Retina (tissue), 1 donor: ENCODE measurements at regions not wholly inside any gene's neighbourhood (a gene's known extent, or its start where the extent isn't known, plus 50 kb on each side); places are given as distances from the start of the nearest gene placed in this dataset.

Source experiments
- DNase-seq: peaks from one replicate; pipeline ENCODE4 v3.0.0-alpha.2; 2016

DNA sequence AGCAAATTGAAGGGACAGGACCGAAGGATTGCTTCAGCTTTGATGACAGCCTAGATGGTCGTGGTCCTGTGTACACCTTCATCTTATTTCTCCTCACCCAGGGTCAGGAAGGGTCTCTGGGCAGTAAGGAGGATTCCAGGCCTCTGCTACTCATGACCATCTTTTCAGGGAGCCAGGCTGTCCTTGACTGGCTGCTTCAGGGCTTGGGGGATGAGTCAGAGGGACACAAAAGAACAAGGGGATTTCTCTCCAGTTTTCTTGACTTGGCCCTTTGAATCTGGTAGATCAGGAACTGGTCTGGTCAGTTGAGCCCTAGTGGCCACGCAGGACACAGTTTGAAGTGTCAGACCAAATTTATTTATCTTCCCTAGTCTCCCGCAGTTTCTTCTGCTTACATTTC is 402.1 kb upstream of the CHD6 start:
- DNase-seq: no peak

DNA sequence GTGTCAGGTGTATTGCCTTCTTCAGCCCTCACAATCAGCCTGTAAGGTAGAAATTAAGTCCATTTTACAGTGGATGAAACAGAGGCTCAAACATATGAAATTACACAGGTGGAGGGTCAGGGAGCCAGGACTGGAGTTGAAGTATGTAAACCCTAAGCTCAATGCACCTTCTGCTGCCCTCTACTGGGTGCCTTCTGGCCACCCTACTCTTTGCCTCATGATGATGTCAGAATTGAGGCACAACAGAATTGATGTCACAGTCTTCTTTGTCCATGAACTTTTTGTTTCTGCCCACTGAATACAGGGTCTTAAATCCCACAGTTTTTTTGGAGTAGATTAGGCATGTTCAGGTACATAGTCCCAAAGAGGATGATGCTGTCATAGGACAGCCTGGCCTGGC is 400.8 kb upstream of the CHD6 start:
- no peak for DNase-seq

DNA sequence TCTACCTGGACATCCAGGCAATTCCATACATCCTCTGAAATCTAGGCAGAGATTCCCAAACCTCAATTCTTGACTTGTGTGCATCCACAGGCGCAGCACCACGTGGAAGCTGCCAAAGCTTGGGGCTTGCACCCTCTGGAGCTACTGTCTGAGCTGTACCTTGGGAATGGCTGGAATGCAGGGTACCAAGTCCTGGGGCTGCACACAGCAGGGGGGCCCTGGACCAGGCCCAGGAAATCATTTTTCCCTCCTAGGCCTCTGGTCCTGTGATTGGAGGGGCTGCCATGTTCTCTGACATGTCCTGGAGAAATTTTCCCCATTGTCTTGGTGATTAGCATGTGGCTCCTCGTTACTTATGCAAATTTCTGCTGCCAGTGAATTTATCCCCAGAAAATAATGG is 391.9 kb upstream of the CHD6 start:
- no peak for DNase-seq

DNA sequence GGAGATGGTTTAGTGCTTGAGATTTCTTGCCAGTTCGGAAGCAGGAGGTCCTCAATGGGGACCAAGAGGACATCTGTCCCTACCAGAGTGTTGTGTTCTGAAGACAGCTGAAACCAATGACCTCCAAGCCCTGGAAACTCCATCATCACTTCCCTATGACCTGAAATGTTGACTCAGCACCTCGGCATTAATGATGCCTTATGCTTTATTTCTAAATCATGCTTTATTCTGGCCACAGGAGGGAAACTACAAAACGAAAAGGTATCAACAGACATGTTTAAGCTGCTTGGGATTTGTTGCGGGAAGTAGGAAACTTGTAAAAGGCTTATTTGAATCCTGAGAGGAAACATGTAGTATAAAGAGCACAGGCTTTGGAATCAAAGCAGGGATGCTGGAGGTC is 389.1 kb upstream of the CHD6 start:
- no peak for DNase-seq

DNA sequence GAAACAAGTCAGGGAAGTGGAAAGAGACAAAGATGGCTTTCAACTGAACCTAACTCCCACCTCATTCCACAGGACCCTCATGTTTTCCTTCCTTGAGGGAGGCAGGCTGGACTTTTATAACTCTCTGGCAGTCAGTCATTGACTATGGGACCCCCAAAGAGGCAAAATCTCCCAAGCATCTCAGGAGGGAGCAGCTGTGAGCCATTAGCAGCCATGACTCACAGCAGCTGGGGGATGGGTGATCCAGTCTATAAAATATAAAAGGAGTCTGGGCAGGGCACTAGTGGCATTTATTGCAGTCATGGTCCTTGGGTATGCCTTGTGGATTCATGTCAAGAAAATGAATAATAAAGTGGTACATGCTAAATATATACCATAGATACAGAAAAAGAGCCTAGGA is 387.0 kb upstream of the CHD6 start:
- no peak for DNase-seq

DNA sequence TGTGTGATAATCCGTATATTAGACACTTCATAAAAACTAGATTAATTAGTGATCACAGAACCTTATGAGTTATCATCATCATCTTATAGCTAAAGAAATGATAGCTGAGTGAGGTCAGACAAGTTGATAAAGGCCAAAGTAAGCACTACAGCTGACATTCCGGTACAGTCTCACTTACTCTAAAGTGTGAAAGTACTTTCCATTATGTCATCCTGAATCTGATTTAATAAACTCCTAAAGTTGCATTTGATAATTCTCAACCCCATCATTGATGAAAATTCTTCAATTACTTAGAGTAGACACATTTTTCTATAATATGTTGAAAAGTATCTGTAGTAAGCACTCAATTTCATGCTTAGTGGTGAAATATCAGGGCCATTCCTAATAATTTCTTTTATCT is 385.2 kb upstream of the CHD6 start:
- no peak for DNase-seq

DNA sequence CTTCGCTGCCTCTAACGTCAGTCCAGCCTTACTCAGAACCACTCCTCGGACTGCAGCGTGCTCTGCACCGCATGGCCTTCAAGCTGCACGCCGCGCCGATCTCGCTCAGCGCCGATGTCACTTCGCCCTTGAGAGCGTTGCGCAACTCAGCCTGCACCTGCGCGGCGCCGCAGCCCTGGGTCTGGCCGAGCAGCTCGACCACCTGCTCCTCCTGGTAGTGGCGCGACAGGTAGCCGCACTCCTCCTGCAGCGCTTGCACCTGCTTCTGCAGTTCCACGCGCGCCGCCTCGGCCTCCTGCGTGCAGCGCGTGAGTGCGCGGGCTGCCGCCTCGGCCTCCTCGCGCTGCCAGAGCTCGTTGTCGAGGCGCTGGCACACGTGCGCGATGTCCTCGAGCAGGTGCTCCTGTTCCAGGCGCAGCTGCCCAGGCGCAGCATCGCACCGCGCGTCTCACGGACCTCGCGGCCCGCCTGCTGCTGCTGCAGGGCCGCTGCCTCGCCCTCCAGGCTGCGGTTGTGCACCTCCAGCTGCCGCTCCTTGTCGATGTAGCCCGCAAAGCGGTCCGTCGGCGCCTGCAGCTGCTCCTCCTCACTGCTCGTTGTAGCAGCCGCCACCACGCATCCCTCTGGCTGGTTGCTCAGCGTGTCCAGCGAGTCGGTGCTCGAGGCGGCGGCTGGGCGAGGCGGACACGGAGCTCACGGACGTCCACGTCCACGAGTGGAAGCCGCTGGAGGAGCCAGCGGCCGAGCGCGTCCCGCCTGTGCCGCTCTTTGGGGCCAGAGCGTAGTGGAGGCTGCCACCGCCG is 380.6 kb upstream of the CHD6 start:
- DNase-seq: no peak

DNA sequence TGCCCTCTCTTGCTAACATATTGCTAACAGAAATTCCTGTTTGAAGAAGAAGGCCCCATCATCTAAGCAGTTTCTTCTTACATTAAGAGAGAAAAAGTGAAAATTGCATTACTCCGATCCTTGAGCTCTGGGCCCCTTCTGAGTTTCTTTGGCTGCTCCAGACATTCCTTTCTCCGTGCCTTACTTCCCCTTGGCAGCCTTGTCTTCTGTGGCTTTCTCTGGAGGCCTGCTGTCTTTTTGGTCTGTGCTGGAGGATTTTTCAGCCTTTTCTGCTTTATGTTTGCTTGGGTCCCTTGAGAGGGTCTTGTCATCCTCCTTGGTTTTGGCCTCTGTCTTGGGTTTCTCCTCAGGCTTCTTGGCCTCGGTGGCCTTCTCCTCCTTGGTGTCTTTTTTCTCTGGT is 378.8 kb upstream of the CHD6 start:
- DNase-seq: no peak

DNA sequence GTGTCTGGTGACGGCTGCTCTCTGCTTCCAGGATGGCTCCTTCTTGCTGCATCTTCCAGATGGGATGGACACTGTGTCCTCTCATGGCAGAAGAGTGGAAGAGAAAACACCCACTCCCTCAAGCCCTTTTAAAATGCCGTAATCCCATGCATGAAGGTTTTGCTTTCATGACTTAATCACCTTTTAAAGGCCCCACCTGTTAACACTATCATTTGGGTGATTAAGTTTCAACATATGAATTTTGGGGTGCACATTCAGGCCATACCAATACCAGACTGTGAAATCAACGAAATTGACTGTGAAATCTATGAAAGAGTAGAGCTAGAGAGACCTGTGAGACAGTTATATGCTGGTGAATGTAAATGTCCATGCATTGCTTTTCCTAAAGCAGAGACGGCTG is 374.3 kb upstream of the CHD6 start:
- no peak for DNase-seq

DNA sequence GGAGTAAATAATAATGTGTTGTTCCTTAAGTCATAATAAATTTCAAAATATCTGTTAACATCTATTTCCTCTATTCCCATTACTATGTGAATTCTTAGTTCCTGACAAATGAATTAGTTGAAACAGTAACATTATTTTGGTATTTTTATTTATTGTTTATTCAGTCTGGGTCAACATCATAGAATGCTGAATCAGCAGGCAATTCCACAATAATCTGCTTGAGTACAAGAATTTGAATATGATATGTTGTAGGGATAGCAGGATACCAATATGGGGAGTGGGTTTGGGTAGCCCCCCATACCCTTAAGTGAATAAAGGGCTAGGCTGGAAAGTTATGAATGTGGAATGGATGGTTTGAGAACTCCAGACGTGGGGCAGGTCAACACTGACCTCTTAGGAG is 373.2 kb upstream of the CHD6 start:
- no peak for DNase-seq

DNA sequence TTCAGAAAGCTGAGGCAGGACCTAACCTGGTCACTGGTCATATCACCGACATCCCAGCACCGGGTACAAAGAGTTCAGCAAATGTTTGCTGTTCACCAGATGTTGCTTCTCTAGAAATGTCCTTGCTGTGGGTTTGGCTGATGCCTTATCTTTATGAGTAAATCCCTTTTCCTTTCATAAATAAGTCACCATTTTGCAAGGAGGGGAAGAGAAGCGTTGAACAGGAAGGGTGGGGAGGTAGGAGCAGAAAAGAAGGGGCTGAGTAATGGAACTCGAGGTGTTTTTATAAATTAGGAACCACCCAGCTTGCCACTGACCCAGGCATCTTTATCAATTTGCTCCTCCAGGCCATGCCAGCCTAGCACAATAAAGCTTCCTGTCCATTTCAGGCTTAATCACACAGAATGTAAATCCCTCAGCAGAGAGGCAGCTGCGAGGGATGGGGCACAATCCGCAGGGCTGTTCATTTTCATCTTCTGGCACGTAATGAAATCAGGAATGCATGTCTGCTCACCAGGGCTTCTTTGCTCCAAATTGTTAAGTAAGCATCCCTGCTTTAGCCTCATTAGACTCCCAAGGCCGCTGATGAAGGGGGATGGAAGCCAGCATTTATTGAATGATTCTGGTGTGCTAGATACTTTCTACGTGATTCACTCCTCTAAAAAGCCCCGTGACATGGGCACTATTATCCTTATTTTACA is 371.9 kb upstream of the CHD6 start:
- DNase-seq: peak; percentile 76

DNA sequence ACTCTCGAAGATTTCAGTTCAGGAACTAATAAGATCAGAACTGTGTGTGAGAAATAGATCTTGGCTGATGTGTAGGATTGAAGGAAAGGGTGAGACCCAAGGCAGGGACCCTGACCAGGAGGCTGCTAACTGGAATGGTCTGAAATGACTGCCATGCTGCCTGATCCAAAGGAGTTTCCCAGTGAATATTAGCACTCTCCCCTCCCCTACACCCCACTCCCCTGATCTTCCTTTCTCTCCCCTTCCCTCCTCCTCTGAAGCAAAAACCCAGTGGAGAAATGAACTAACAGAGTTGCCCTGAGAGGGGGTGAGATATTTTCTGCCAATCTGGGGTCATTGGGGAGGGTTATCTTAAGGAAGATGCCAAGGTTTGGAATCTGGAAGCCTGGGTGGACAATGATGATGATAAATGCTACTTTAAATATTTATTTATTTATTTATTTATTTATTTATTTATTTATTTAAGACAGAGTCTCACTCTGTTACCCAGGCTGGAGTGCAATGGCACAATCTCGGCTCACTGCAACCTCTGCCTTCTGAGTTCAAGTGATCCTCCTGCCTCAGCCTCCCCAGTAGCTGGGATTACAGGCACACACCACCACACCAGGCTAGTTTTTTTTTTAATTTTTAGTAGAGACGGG is 371.0 kb upstream of the CHD6 start:
- no peak for DNase-seq

DNA sequence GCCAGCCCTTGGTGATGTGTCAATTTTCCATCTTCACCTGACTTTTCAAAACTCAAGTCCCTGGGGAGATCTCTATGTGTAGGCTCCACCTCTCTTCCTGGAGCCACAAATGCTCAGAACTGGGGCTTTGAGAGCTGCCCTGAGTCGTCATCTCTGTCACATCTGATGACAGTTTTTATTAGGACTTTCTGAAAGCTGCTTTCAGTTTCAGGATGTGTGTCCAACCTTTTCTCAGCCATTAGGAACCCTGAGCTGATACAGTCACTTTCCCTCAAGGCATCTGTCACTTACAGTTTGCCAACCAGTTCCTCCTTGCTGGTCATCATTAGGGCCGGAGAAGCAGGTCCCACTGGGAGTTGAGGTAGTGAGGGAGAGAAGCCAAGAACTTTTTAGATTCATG is 365.9 kb upstream of the CHD6 start:
- DNase-seq: no peak

DNA sequence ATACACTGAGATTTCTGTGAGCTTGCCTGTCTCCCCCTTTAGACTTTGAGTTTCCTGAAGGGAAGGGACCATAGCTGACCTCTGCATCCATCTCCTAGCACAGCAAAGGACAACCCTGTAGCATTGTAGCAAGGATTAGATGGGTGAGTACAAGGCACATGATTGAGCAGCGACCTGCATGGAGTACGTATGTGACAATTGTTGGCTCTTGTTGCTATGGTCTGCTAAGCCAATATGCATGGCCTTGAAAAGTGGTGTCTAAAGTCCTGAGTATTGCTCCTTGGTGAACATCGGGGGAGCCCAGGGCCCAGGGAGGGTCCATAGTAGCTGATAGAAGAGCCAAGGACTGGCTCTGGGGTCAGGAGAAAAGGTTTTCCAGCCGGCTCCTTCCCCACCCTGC is 365.0 kb upstream of the CHD6 start:
- no peak for DNase-seq

DNA sequence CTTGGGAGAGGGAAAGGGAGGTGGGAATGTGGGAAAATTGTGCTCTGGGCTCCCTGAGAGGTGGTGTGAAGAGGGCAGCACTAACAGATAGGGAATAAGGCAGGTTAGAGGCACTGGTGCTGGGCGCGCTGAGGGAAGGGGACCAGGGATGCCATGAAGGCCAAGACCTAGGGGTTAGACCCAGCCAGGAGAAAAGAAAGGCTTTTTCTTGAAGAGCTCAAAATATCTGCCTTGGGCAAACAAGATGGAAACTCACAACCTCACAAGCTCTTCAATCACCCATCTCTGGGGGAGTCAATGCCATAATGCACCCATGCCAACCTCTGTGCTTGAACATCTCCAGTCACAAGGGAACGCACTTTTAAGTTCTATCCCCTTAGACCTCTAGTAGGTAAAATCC is 363.6 kb upstream of the CHD6 start:
- DNase-seq: no peak

DNA sequence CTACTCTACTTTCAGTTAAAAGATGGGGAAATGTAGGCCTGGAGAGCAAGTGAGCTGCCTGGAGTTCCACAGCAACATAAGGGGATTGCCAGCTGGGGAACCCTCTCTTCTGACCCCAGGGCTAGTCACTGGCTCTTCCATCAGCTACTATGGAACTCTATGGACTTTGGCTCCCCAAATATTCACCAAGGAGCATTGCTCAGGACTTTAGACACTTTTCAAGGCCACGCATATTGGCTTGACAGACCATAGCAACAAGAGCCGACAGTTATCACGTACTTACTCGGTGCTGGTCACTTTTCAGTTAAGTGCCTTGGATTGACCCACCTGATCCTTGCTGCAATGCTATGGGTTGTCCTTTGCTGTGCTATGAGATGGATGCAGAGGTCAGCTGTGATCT is 360.7 kb upstream of the CHD6 start:
- no peak for DNase-seq

DNA sequence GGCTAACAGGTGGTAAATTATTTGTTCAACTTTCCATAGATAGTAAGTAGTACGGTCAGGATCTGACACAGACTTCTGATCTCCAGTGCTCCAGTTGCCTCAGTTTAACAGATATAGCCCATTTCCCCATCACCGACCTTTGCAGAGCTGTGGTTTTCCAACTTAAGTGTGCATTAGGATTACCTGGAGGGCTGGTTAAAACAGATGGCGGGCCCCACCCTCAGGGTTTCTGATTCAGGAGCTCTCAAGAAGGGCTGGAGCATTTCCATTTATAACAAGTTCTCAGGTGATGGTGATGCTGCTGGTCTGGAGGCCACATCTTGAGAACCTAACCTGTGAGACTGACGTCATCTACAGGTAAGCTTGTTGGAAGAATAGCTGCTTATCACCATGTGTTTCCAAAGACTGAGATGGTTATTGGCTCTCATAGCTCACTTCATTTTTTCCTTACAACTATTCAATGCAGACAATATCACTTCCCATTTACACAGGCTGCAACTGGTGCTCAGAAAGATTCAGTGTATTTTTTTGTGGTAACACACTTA is 360.1 kb upstream of the CHD6 start:
- DNase-seq: no peak

DNA sequence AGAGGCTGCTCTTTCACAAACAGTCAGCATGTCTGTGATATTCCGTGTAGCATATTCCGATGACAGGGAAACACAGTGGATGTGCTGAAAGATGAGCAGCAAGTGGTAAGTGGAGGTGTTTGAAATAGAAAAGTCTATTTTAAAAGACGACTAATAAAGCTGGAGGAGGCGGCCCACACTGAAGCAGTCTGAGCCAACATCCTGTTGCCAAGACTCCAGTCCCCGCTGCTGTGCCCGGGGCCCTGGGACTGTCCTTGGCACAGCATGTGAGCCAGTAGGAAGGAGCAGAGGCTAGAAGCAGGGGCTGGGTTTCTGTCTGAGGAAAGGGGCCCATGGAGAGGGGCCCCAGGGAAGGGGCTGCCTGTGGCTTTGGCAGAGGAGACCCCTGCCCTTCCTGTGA is 351.5 kb upstream of the CHD6 start:
- DNase-seq: no peak

DNA sequence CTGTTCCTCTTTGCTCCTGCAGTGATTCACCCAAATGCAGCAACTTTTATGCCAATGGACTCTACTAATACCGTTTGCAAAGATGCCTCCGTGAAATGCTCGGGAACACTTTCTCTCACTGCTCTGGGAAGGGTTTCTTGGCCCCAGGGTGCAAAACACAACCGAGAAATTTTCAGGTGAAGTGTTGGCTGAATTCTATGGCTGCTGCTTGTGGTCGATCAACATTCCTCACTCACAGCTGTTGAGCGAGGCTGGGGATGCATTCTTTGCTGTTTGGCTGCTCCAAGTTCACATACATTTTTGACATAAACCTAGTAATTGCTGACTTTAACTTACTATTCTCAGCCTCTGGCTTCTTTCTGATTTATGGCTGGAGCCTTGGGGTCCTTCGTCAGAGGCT is 342.0 kb upstream of the CHD6 start:
- DNase-seq: no peak

DNA sequence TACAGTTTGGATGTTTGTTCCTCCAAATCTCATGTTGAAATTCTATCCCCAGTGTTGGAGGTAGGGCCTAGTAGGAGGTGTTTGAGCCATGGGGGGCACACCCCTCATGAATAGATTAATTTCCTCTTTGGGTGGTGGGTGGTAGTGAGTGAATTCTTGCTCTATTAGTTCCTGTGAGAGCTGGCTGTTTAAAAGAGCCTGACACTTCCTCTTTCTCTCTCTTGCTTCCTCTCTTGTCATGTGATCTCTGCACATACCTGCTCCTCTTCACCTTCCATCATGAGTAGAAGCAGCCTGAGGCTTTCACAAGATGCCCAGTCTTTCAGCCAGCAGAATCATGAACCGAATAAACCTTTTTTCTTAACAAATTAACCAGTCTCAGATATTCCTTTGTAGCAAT is 340.2 kb upstream of the CHD6 start:
- no peak for DNase-seq

DNA sequence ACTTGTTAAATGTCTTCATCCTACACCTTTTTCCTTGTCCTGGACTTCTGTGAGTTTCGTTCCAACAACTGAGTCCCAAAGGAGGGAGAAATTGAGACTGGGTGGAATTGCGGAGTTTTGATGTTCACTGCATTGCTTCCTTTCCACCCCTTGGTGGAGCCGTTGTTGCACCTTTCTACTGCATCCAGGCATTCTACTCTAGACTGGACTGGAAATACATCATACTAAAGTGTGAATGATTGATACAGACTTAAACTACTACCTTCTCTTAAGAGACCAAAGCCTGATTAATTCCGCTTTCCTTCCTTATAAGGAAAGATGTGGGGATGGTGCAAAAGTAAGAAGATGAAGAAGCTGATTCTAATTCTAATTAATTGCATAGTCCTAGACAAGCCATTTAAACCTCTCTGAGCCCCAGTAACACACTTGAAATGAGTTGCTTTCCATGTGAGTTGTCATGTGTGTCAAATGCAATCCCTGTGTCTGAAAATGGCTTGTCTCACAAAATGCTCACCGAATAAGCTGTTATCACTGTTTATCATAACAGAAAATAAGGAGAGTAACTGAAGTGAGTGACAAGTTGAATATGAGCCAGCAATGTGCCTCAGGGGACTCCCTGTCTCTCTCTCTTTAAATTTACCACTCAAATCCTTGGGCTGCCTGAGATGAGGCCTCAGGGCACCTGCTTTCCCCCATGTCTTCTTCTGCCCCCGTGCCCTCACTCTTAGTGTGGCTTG is 338.3 kb upstream of the CHD6 start:
- DNase-seq: peak; percentile 52

DNA sequence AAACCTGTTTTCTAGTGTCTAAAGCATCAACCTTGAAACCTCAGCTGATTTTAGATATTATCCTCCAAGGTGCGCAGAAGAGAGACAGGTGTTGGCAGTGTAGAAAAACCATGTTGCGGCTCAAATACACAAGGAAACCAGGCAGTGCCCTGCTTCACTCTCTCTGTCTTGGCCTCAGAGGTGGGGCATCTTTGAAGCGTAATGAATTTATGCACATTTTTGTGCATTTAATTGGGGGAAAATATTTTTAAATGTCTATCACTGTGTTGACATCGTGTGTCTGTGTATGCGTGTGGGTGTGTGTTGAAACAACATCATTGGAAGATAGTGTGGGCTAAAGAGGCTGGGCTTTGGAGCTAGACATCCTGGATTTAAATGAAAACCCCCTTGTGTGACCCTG is 334.0 kb upstream of the CHD6 start:
- no peak for DNase-seq

DNA sequence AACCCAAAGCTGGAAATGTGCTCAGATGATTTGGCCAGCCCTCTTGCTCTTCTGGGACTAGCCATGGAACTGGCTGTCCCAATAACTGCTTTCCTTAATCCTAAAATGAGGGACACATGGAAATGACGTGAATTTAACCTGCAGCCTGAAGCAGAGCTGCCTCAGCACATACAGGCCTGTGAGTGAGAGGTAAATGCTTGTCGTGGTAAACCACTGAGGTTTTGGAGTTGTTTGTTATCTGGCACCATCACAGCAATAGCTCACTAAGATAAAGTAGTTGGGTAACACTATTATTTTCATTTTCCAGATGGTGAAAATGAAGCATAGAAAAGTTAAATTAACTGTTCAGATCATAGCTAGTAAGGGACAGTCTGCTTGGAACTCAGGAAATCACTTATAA is 333.4 kb upstream of the CHD6 start:
- DNase-seq: no peak
